Vagina (tissue), 2 donors: ENCODE measurements at regions not wholly inside any gene's neighbourhood (a gene's known extent, or its start where the extent isn't known, plus 50 kb on each side); places are given as distances from the start of the nearest gene placed in this dataset.

ENCODE experiments used
- CTCF ChIP-seq, 3 experiments: fragments of 450-650 bp in 2 of 3; fragments of 200-600 bp in 1 of 3; sonication (generic) in 1 of 3; IDR thresholded peaks; one replicate each; pipeline ENCODE4 v1.5.1; 2017 to 2019; ENCODE audit warnings: antibody characterized with exemption in 3 of 3, mild to moderate bottlenecking in 2 of 3, moderate library complexity in 2 of 3
- POLR2A ChIP-seq, 2 donors: fragments of 450-650 bp; IDR thresholded peaks; one replicate each; pipeline ENCODE4 v1.6.1; 2017; ENCODE audit warnings: antibody characterized with exemption in 2 of 2, mild to moderate bottlenecking in 2 of 2, moderate library complexity in 2 of 2
- POLR2AphosphoS5 ChIP-seq, 2 donors: sonication (generic); formaldehyde crosslinking; IDR thresholded peaks; one replicate each; pipeline ENCODE4 v1.9.0; 2017; ENCODE audit warnings: antibody characterized with exemption in 2 of 2, mild to moderate bottlenecking in 2 of 2, low read depth in 1 of 2; ENCODE audit not compliant: insufficient read depth in 1 of 2

- TF ChIP-seq CTCF (IDR thresholded peaks at IDR 0.05) (no peak), POLR2A (IDR thresholded peaks at IDR 0.05) (no peak), POLR2AphosphoS5 (IDR thresholded peaks at IDR 0.05; ENCODE audit: insufficient read depth in 1 of 2, low read depth in 1 of 2) (no peak)
Measured at GRCh38 chr7:19242246-19242645, 97.0 kb upstream of the FERD3L start.
